K562 (cell line): ENCODE measurements at regions not wholly inside any gene's neighbourhood (a gene's known extent, or its start where the extent isn't known, plus 50 kb on each side); places are given as distances from the start of the nearest gene placed in this dataset.

Experiments used
- ATAC-seq: fragments of 200-7000 bp; cut with Tn5 transposase; 3 replicates; pipeline ENCODE4 v1.9.1; 2020; ENCODE audit warnings: moderate library complexity
- BruUV-seq: library from RNA; stranded (reverse); fragments of 400-500 nt; replicated peaks from 2 replicates; lab custom pipeline; 2021; lab: Mats Ljungman, UMichigan
- CTCF ChIA-PET: fragments of 300-600 bp; formaldehyde crosslinking; extraction: SDS; loops from one replicate; lab custom pipeline; 2021; ENCODE audit warnings: low intra/inter-chr PET ratio; lab: Yijun Ruan, JAX
- POLR2A ChIA-PET: fragments of 300-600, 350-650 bp; sonication (Branson Sonifier 250); formaldehyde crosslinking; extraction: SDS; loops from one replicate; lab custom pipeline; 2021; ENCODE audit warnings: antibody characterized with exemption, inconsistent platforms; lab: Yijun Ruan, JAX
- DNase-seq, 4 experiments: peaks; one replicate each; pipeline versions ENCODE4 v3.0.0 to v3.0.0-alpha.2; 2011 to 2018; ENCODE audit warnings: low spot score in 3 of 4, mixed read lengths in 3 of 4; ENCODE audit errors: extremely low read depth in 1 of 4
- FAIRE-seq: peaks from 2 replicates; lab custom pipeline; 2011; peaks lifted over from hg19 to GRCh38; lab: Jason Lieb, UNC
- H2AFZ ChIP-seq: 2 replicates; pipeline ENCODE4 v1.6.0; 2011; ENCODE audit warnings: low read depth, low read length, control low read depth, inconsistent platforms
- H3K27ac ChIP-seq: fragments of 200-600 bp; 3 replicates; pipeline ENCODE4 v1.8.0; 2011; ENCODE audit warnings: low read depth, mild to moderate bottlenecking, control low read depth, inconsistent platforms, low read length, moderate library complexity, mixed read lengths; ENCODE audit errors: extremely low read depth
- H3K27me3 ChIP-seq, 2 experiments: fragments of 300-600 bp in 1 of 2; 2 replicates in 1 of 2; 3 replicates in 1 of 2; pipeline versions ENCODE4 v1.6.0 to v1.8.0; 2011; ENCODE audit warnings: inconsistent platforms in 2 of 2, low read length in 2 of 2, mild to moderate bottlenecking in 1 of 2, mixed read lengths in 1 of 2, moderate library complexity in 1 of 2; ENCODE audit not compliant: control insufficient read depth in 2 of 2, insufficient read depth in 2 of 2
- H3K36me3 ChIP-seq: fragments of 300-600 bp; 3 replicates; pipeline ENCODE4 v1.8.0; 2011; ENCODE audit warnings: mild to moderate bottlenecking, low read length, inconsistent platforms; ENCODE audit not compliant: control insufficient read depth, insufficient read depth
- H3K4me1 ChIP-seq, 2 experiments: fragments of 200-600 bp in 1 of 2; replicated peaks in 1 of 2; 2 replicates in 1 of 2; 3 replicates in 1 of 2; pipeline versions ENCODE4 v1.5.1 to v1.8.0; 2011; ENCODE audit warnings: inconsistent platforms in 2 of 2, low read length in 2 of 2, mild to moderate bottlenecking in 1 of 2, mixed read lengths in 1 of 2, moderate library complexity in 1 of 2; ENCODE audit not compliant: control insufficient read depth in 2 of 2, insufficient read depth in 2 of 2
- H3K4me2 ChIP-seq: 2 replicates; pipeline ENCODE4 v1.6.1; 2011; ENCODE audit warnings: low read length, control low read depth, inconsistent platforms, mixed read lengths; ENCODE audit not compliant: insufficient read depth
- H3K4me3 ChIP-seq: fragments of 200-600 bp; sonication (generic), shearing (Covaris generic); 2 replicates; pipeline ENCODE4 v1.5.1; 2016; ENCODE audit warnings: control low read depth, inconsistent platforms
- H3K79me2 ChIP-seq: fragments of 200-600 bp; 3 replicates; pipeline ENCODE4 v1.8.0; 2011; ENCODE audit warnings: low read length, inconsistent platforms; ENCODE audit not compliant: control insufficient read depth, insufficient read depth
- H3K9ac ChIP-seq, 2 experiments: 2 replicates each; pipeline versions ENCODE4 v1.6.0 to v1.6.1; 2011; ENCODE audit warnings: low read depth in 2 of 2, low read length in 2 of 2, control low read depth in 1 of 2, inconsistent platforms in 1 of 2, mild to moderate bottlenecking in 1 of 2, mixed read lengths in 1 of 2; ENCODE audit not compliant: insufficient read depth in 1 of 2
- H3K9me1 ChIP-seq: one replicate; pipeline ENCODE4 v1.6.0; 2011; ENCODE audit warnings: inconsistent platforms, mild to moderate bottlenecking, low read length, moderate library complexity; ENCODE audit not compliant: control insufficient read depth, insufficient read depth
- H3K9me3 ChIP-seq: replicated peaks from 2 replicates; pipeline ENCODE4 v1.5.1; 2011; ENCODE audit warnings: low read depth, low read length, inconsistent platforms; ENCODE audit not compliant: control insufficient read depth, insufficient read depth
- H4K20me1 ChIP-seq: replicated peaks from 2 replicates; pipeline ENCODE4 v1.6.1; 2011; ENCODE audit warnings: low read length, inconsistent platforms, mixed read lengths; ENCODE audit not compliant: control insufficient read depth, insufficient read depth
- CBFA2T2 ChIP-seq: fragments of 450-650 bp; conservative IDR thresholded peaks from 2 replicates; pipeline ENCODE4 v1.6.1; 2017; ENCODE audit warnings: mild to moderate bottlenecking
- CBFA2T3 ChIP-seq: fragments of 450-650 bp; IDR thresholded peaks from 2 replicates; pipeline ENCODE4 v1.6.1; 2017
- DDX20 ChIP-seq: fragments of 450-650 bp; IDR thresholded peaks from 2 replicates; pipeline ENCODE4 v1.6.1; 2016; ENCODE audit warnings: missing genetic modification characterization, low read depth, mild to moderate bottlenecking, missing compliant biosample characterization, moderate library complexity
- FOXA1 ChIP-seq: fragments of 450-650 bp; IDR thresholded peaks from 2 replicates; pipeline ENCODE4 v1.6.1; 2016; ENCODE audit warnings: mild to moderate bottlenecking, borderline replicate concordance
- FUS ChIP-seq: fragments of 200-400 bp; formaldehyde crosslinking; optimal IDR thresholded peaks from 2 replicates; pipeline ENCODE3; 2017; ENCODE audit warnings: low read depth, low read length
- RBFOX2 ChIP-seq: fragments of 200-400 bp; formaldehyde crosslinking; IDR thresholded peaks from 2 replicates; pipeline ENCODE4 v1.6.1; 2017; ENCODE audit warnings: low read depth, mild to moderate bottlenecking, low read length, moderate library complexity
- SREBF2 ChIP-seq: sonication (generic); formaldehyde crosslinking; IDR thresholded peaks from 2 replicates; pipeline ENCODE4 v1.4.0; 2020; ENCODE audit warnings: mild to moderate bottlenecking, missing genetic modification reagents
- TBP ChIP-seq: optimal IDR thresholded peaks from 2 replicates; pipeline ENCODE3; 2011; ENCODE audit warnings: low read depth, low read length, improper control_type of control experiment
- TRIM28 ChIP-seq: fragments of 450-650 bp; IDR thresholded peaks from 2 replicates; pipeline ENCODE4 v1.6.1; 2017
- ZBTB1 ChIP-seq: sonication (generic); formaldehyde crosslinking; IDR thresholded peaks from 2 replicates; pipeline ENCODE4 v1.8.1; 2023; ENCODE audit warnings: missing genetic modification reagents, low read depth, mild to moderate bottlenecking, borderline replicate concordance
- WGBS: fragments of 100-300 bp; shearing (Covaris generic); methylation state at CpG from one replicate; pipeline ENCODE4 v1.1.6; 2016; ENCODE audit warnings: low coverage, mixed read lengths; ENCODE audit not compliant: insufficient coverage; ENCODE audit errors: missing lambda C conversion rate; 5-methylcytosine and 5-hydroxymethylcytosine counted together
- in situ Hi-C: fragments of 300-500 bp; cut with MboI; formaldehyde crosslinking; loops from 4 replicates; pipeline ENCODE4 v1.15.0; 2018; ENCODE audit warnings: inconsistent platforms, mixed read lengths
- intact Hi-C: fragments of 100-400 bp; cut with micrococcal nuclease; formaldehyde crosslinking; loops from 2 replicates; pipeline ENCODE4 v1.14.2; 2022

DNA sequence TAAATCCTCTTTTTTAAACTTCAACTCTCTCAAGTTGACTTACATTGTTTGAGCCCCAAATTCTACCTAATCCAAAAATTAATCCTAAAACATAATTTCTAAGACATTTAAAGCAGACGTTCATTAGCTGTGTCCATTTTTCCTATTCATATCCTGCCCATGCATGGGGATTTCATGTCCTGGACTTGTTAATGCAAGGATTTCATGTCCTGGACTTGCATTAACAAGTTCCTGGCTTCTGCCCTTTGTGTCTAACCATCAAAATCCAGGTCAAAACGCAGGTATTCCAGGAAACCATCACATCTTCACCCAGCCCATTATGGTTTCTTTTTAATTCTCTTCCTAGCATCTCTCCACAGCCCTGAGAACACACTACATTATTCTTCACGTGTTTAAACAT is 454.9 kb downstream of the KLF5 start:
- Histone ChIP-seq H3K4me2 (no peak overlapping the region), H3K27me3 (no peaks in the 10 kb centered on the region), H3K79me2 (no peaks in the 10 kb centered on the region), H3K36me3 (no peaks in the 10 kb centered on the region), H3K9me3 (no peaks in the 10 kb centered on the region), H3K4me3 (no peak overlapping the region), H4K20me1 (no peaks in the 10 kb centered on the region), H3K9ac (no peak overlapping the region), H3K4me1 (no peaks in the 10 kb centered on the region), H3K27ac (no peak overlapping the region), H2AFZ (no peak overlapping the region), H3K9me1 (no peaks in the 10 kb centered on the region)
- ATAC-seq = no peak
- intact Hi-C loops = no loop called here
- in situ Hi-C loops = no loop called here
- CTCF ChIA-PET = no interaction called here
- no TSS peak for BruUV-seq
- POLR2A ChIA-PET = no interaction called here
- TF ChIP-seq RBFOX2 (no peak), TRIM28 (no peak), FOXA1 (no peak), SREBF2 (CRISPR knock-in tag) (no peak), TBP (no peak), ZBTB1 (CRISPR knock-in tag) (no peak), DDX20 (tag) (no peak), CBFA2T2 (no peak)
- DNase-seq = no peak
- 0% methylated on average over 3 of the region's 3 CpGs for WGBS
- no peak for FAIRE-seq

DNA sequence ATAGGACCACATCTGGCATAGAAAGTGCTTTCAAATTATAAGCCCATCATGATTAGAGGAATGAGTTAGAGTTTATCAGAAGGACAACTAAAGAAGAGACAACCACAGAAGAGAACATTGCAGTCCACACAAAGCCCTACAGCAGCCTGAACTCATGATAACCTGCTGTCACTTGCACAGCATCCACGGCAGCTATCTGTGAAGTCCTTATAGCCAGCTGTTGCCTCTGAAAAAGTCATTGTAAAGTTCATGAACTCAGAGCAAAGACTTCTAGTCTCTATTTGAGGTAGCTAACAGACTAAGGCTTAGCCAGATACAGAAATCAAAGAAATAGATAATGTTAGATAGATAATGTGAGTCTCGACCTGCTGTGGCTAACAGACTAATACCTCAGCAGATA is 450.0 kb downstream of the KLF5 start:
- WGBS = 0% methylated on average over 2 of the region's 2 CpGs
- no TSS peak for BruUV-seq
- H3K36me3 ChIP-seq = no peaks in the 10 kb centered on the region
- in situ Hi-C loops = no loop called here
- H4K20me1 ChIP-seq = no peaks in the 10 kb centered on the region
- DNase-seq (no peak), ATAC-seq (no peak), FAIRE-seq (no peak)
- H3K27ac ChIP-seq = no peak overlapping the region
- POLR2A ChIA-PET = no interaction called here
- H3K4me2 ChIP-seq = no peak overlapping the region
- H3K9ac ChIP-seq = no peak overlapping the region
- intact Hi-C loops = no loop called here
- H3K4me1 ChIP-seq = no peaks in the 10 kb centered on the region
- CTCF ChIA-PET = no interaction called here
- H3K4me3 ChIP-seq = no peak overlapping the region
- no peaks in the 10 kb centered on the region; a peak in 1 of 5 replicates for H3K27me3 ChIP-seq
- TF ChIP-seq FUS = no peak
- TF ChIP-seq CBFA2T3 = peak; percentile 19; the same call in 1 of the 2 replicates
- no peaks in the 10 kb centered on the region for H3K9me3 ChIP-seq
- no peaks in the 10 kb centered on the region for H3K9me1 ChIP-seq
- no peak overlapping the region for H2AFZ ChIP-seq
- no peaks in the 10 kb centered on the region for H3K79me2 ChIP-seq
